ENCODE measurements at regions not wholly inside any gene's neighbourhood (a gene's known extent, or its start where the extent isn't known, plus 50 kb on each side); places are given as distances from the start of the nearest gene placed in this dataset.

DNA sequence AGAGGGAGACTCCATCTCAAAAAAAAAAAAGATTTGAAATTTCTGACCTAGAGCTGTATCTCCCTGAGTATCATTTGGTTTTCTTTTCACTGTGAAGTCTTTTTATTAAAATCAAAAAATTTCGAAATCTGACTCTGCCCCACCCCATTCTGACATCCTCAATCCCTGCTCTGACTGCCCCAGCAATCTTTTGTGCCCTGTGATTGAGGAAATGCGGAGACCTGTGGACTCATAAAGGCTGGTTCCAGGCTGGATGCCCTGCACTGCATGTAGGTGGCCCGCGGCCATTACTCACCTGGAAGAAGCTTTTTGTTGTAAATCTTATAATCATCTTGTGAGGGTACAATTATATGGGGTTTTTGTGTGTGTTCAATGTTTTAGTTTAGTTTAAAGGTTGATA lies 147.3 kb upstream of the SEMA6D start:
- no peak for TF ChIP-seq CTCF (IDR thresholded peaks at IDR 0.05 in 2 of 3, conservative IDR thresholded peaks at IDR 0.05 in 1 of 3; ENCODE audit: borderline replicate concordance in 1 of 3, insufficient read depth in 1 of 3, low read depth in 2 of 3, low read length in 2 of 3)
- no peak for TF ChIP-seq POLR2A (IDR thresholded peaks at IDR 0.05; ENCODE audit: borderline replicate concordance, extremely low read depth, insufficient read depth, insufficient read length)
- no peak for TF ChIP-seq POLR2AphosphoS5 (IDR thresholded peaks at IDR 0.05; ENCODE audit: low read depth, low read length)
- no peak for TF ChIP-seq YY1 (IDR thresholded peaks at IDR 0.05; ENCODE audit: extremely low read depth, insufficient replicate concordance, low read depth, low read length)
- no peak for TF ChIP-seq CEBPB (IDR thresholded peaks at IDR 0.05; ENCODE audit: low read depth)
- no peak for TF ChIP-seq SP1 (IDR thresholded peaks at IDR 0.05; ENCODE audit: low read depth)
- no peak for TF ChIP-seq EZH2phosphoT487 (IDR thresholded peaks at IDR 0.05; ENCODE audit: borderline replicate concordance)
- TF ChIP-seq EZH2 (IDR thresholded peaks at IDR 0.05) = no peak
- TF ChIP-seq RAD21 (IDR thresholded peaks at IDR 0.05; ENCODE audit: low read depth) = no peak
- TF ChIP-seq ZFX (IDR thresholded peaks at IDR 0.05) = no peak

All from HCT116 (cell line).